ENCODE measurements at regions not wholly inside any gene's neighbourhood (a gene's known extent, or its start where the extent isn't known, plus 50 kb on each side); places are given as distances from the start of the nearest gene placed in this dataset.

GRCh38 chr3:72256716-72257115, 471.8 kb upstream of the PROK2 start:
- DNase-seq: no peak
- Histone ChIP-seq H3K36me3 (replicated peaks in 1 of 2; ENCODE audit: control insufficient read depth in 1 of 2, insufficient read depth in 2 of 2, low read length in 2 of 2) (no peaks in the 10 kb centered on the region), H2AFZ (ENCODE audit: insufficient read depth, low read depth, low read length, poor library complexity, severe bottlenecking) (no peak overlapping the region), H3K4me3 (replicated peaks in 1 of 3; ENCODE audit: low read depth in 2 of 3, low read length in 3 of 3) (no peak overlapping the region), H4K20me1 (ENCODE audit: insufficient read depth, low read length) (no peaks in the 10 kb centered on the region), H3K27me3 (ENCODE audit: control insufficient read depth in 2 of 2, insufficient read depth in 2 of 2, low read length in 2 of 2) (no peaks in the 10 kb centered on the region), H3K4me2 (replicated peaks; ENCODE audit: extremely low read depth, low read length, poor library complexity, severe bottlenecking) (no peak overlapping the region), H3K27ac (ENCODE audit: low read depth in 1 of 2, low read length in 2 of 2) (no peak overlapping the region), H3K9ac (ENCODE audit: insufficient read depth, low read length, poor library complexity, severe bottlenecking) (no peak overlapping the region), H3K9me3 (replicated peaks in 1 of 2; ENCODE audit: control insufficient read depth in 1 of 2, insufficient read depth in 1 of 2, low read length in 2 of 2) (no peaks in the 10 kb centered on the region), H3K4me1 (ENCODE audit: control insufficient read depth in 1 of 2, insufficient read depth in 2 of 2, low read length in 2 of 2) (peaks cover 15 to 24% of the 10 kb centered on the region in 2 donors), H3K79me2 (ENCODE audit: insufficient read depth, low read length) (no peaks in the 10 kb centered on the region)
- intact Hi-C loops (cut with micrococcal nuclease): no loop called here
- Mint-ChIP-seq H3K27ac (no peak overlapping the region), H3K9me3 (peaks cover 0 to 5% (median 0%) of the 10 kb centered on the region in 7 donors), H3K4me1 (peaks cover 27% of the 10 kb centered on the region), H3K27me3 (ENCODE audit: low read depth in 3 of 3) (peaks cover 8 to 12% (median 9%) of the 10 kb centered on the region in 3 donors), H3K4me3 (no peak overlapping the region), H3K36me3 (no peaks in the 10 kb centered on the region)
- no peak for TF ChIP-seq CTCF (IDR thresholded peaks at IDR 0.05)
- 77% methylated on average over 2 of the region's 6 CpGs for WGBS (ENCODE audit: insufficient coverage)

- H3K4me1 Mint-ChIP-seq: peaks cover 27% of the 10 kb centered on the region
- peak overlapping the region in 1 of 2 donors; percentile 53 for H3K4me3 Mint-ChIP-seq
- H3K9me3 Mint-ChIP-seq: peaks cover 0 to 5% (median 0%) of the 10 kb centered on the region in 7 donors
- Histone ChIP-seq H3K9me3 (replicated peaks in 1 of 2; ENCODE audit: control insufficient read depth in 1 of 2, insufficient read depth in 1 of 2, low read length in 2 of 2) (no peaks in the 10 kb centered on the region), H3K4me1 (ENCODE audit: control insufficient read depth in 1 of 2, insufficient read depth in 2 of 2, low read length in 2 of 2) (peaks cover 15 to 24% of the 10 kb centered on the region in 2 donors), H3K79me2 (ENCODE audit: insufficient read depth, low read length) (no peaks in the 10 kb centered on the region), H4K20me1 (ENCODE audit: insufficient read depth, low read length) (no peaks in the 10 kb centered on the region), H3K9ac (ENCODE audit: insufficient read depth, low read length, poor library complexity, severe bottlenecking) (no peak overlapping the region), H2AFZ (ENCODE audit: insufficient read depth, low read depth, low read length, poor library complexity, severe bottlenecking) (no peak overlapping the region), H3K27me3 (ENCODE audit: control insufficient read depth in 2 of 2, insufficient read depth in 2 of 2, low read length in 2 of 2) (no peaks in the 10 kb centered on the region), H3K36me3 (replicated peaks in 1 of 2; ENCODE audit: control insufficient read depth in 1 of 2, insufficient read depth in 2 of 2, low read length in 2 of 2) (no peaks in the 10 kb centered on the region), H3K4me2 (replicated peaks; ENCODE audit: extremely low read depth, low read length, poor library complexity, severe bottlenecking) (no peak overlapping the region), H3K4me3 (replicated peaks in 1 of 3; ENCODE audit: low read depth in 2 of 3, low read length in 3 of 3) (no peak overlapping the region), H3K27ac (ENCODE audit: low read depth in 1 of 2, low read length in 2 of 2) (no peak overlapping the region)
- H3K36me3 Mint-ChIP-seq: no peaks in the 10 kb centered on the region
- intact Hi-C loops (cut with micrococcal nuclease): no loop called here
- peak overlapping the region in 1 of 7 donors; percentile 6 for H3K27ac Mint-ChIP-seq
- no peak for TF ChIP-seq CTCF (IDR thresholded peaks at IDR 0.05)
- peaks cover 8 to 11% (median 10%) of the 10 kb centered on the region in 3 donors for H3K27me3 Mint-ChIP-seq (ENCODE audit: low read depth in 3 of 3)
- DNase-seq: no peak
- 45% methylated on average over 14 of the region's 14 CpGs for WGBS (ENCODE audit: insufficient coverage)
These were observed 471.0 kb upstream of the PROK2 start for GRCh38 chr3:72255791-72256559.
